H1 (cell line): ENCODE measurements at regions not wholly inside any gene's neighbourhood (a gene's known extent, or its start where the extent isn't known, plus 50 kb on each side); places are given as distances from the start of the nearest gene placed in this dataset.

Experiments
- CTCF ChIA-PET: fragments of 300-600 bp; sonication (Branson Sonifier 250); formaldehyde crosslinking; loops from one replicate; lab custom pipeline; 2021; ENCODE audit not compliant: partially characterized antibody; lab: Charles Lee
- POLR2A ChIA-PET: fragments of 300-600 bp; sonication (Branson Sonifier 250); formaldehyde crosslinking; loops from one replicate; lab custom pipeline; 2021; ENCODE audit warnings: inconsistent platforms; ENCODE audit not compliant: partially characterized antibody; lab: Charles Lee
- DNase-seq, 2 experiments: peaks; one replicate each; pipeline versions ENCODE4 v3.0.0 to v3.0.0-alpha.2; 2010 to 2022; ENCODE audit warnings: low spot score in 2 of 2, low read depth in 1 of 2, mixed read lengths in 1 of 2
- FAIRE-seq: peaks from 2 replicates; lab custom pipeline; 2011; peaks lifted over from hg19 to GRCh38; lab: Jason Lieb, UNC
- H2AFZ ChIP-seq: 2 replicates; pipeline ENCODE4 v1.8.1; 2012; ENCODE audit warnings: low read length, inconsistent platforms
- H2AK5ac ChIP-seq: 2 replicates; pipeline ENCODE4 v1.6.1; 2013; ENCODE audit warnings: low read depth, low read length
- H2BK120ac ChIP-seq: replicated peaks from 2 replicates; pipeline ENCODE3; 2013; ENCODE audit warnings: low read depth, low read length, inconsistent platforms
- H2BK12ac ChIP-seq: 2 replicates; pipeline ENCODE4 v1.6.1; 2013; ENCODE audit warnings: low read depth, low read length
- H2BK15ac ChIP-seq: 2 replicates; pipeline ENCODE4 v1.6.1; 2013; ENCODE audit warnings: low read length
- H2BK20ac ChIP-seq: 2 replicates; pipeline ENCODE4 v1.6.1; 2013; ENCODE audit warnings: low read length
- H2BK5ac ChIP-seq: 2 replicates; pipeline ENCODE4 v1.6.1; 2013; ENCODE audit warnings: low read depth, low read length
- H3K14ac ChIP-seq: 2 replicates; pipeline ENCODE4 v1.6.1; 2013; ENCODE audit warnings: inconsistent platforms; ENCODE audit not compliant: insufficient read length
- H3K18ac ChIP-seq: 2 replicates; pipeline ENCODE4 v1.6.1; 2013; ENCODE audit warnings: low read length; ENCODE audit errors: extremely low read depth
- H3K23ac ChIP-seq: 2 replicates; pipeline ENCODE4 v1.6.1; 2013; ENCODE audit warnings: inconsistent platforms; ENCODE audit not compliant: insufficient read length
- H3K23me2 ChIP-seq: 2 replicates; pipeline ENCODE4 v1.6.1; 2013; ENCODE audit warnings: low read depth, low read length
- H3K27ac ChIP-seq: 2 replicates; pipeline ENCODE4 v1.6.1; 2011; ENCODE audit warnings: low read depth, low read length, inconsistent platforms
- H3K27me3 ChIP-seq, 4 experiments: replicated peaks in 1 of 4; 1 replicate in 1 of 4; 2 replicates in 3 of 4; pipeline versions ENCODE4 v1.6.1 to v1.8.1; 2011 to 2013; ENCODE audit warnings: low read length in 3 of 4, mild to moderate bottlenecking in 3 of 4, inconsistent platforms in 2 of 4, mixed read lengths in 2 of 4, moderate library complexity in 1 of 4; ENCODE audit not compliant: control insufficient read depth in 3 of 4, insufficient read depth in 3 of 4; ENCODE audit errors: extremely low read depth in 1 of 4
- H3K36me3 ChIP-seq, 4 experiments: 2 replicates each; pipeline versions ENCODE4 v1.6.1 to v1.8.1; 2011 to 2013; ENCODE audit warnings: mild to moderate bottlenecking in 4 of 4, low read length in 3 of 4, moderate library complexity in 2 of 4, control low read depth in 1 of 4, inconsistent platforms in 1 of 4; ENCODE audit not compliant: insufficient read depth in 4 of 4, control insufficient read depth in 2 of 4
- H3K4ac ChIP-seq: replicated peaks from 2 replicates; pipeline ENCODE3; 2013; ENCODE audit warnings: low read length, low read depth, mixed read lengths, inconsistent platforms; ENCODE audit not compliant: insufficient read length
- H3K4me1 ChIP-seq, 4 experiments: replicated peaks in 1 of 4; 1 replicate in 1 of 4; 2 replicates in 3 of 4; pipeline versions ENCODE4 v1.6.1 to v1.8.1; 2011 to 2013; ENCODE audit warnings: low read length in 3 of 4, inconsistent platforms in 2 of 4, mixed read lengths in 1 of 4; ENCODE audit not compliant: insufficient read depth in 4 of 4, control insufficient read depth in 3 of 4
- H3K4me2 ChIP-seq, 2 experiments: 2 replicates each; pipeline versions ENCODE4 v1.6.1 to v1.8.1; 2011 to 2013; ENCODE audit warnings: low read depth in 2 of 2, low read length in 2 of 2, control low read depth in 1 of 2, inconsistent platforms in 1 of 2, mild to moderate bottlenecking in 1 of 2; ENCODE audit not compliant: insufficient read depth in 1 of 2
- H3K4me3 ChIP-seq, 4 experiments: fragments of 200-600, 300-600 bp in 1 of 4; sonication (generic), shearing (Covaris generic), sonication (Bioruptor Twin) in 1 of 4; 2 replicates each; pipeline versions ENCODE4 v1.5.1 to v1.8.1; 2011 to 2016; ENCODE audit warnings: low read length in 4 of 4, low read depth in 3 of 4, control low read depth in 2 of 4, inconsistent platforms in 2 of 4, mild to moderate bottlenecking in 2 of 4, mixed read lengths in 1 of 4, moderate library complexity in 1 of 4; ENCODE audit not compliant: insufficient read depth in 2 of 4; ENCODE audit errors: extremely low read depth in 1 of 4
- H3K56ac ChIP-seq: replicated peaks from 2 replicates; pipeline ENCODE3; 2013; ENCODE audit warnings: low read depth, mild to moderate bottlenecking, mixed read lengths, low read length, inconsistent platforms; ENCODE audit not compliant: insufficient read length
- H3K79me1 ChIP-seq: 2 replicates; pipeline ENCODE4 v1.6.1; 2013; ENCODE audit warnings: low read depth, low read length, control low read depth
- H3K79me2 ChIP-seq, 2 experiments: 2 replicates each; pipeline versions ENCODE4 v1.6.1 to v1.8.1; 2012 to 2013; ENCODE audit warnings: low read length in 2 of 2, mild to moderate bottlenecking in 2 of 2, inconsistent platforms in 1 of 2; ENCODE audit not compliant: insufficient read depth in 2 of 2, control insufficient read depth in 1 of 2
- H3K9ac ChIP-seq, 4 experiments: replicated peaks in 1 of 4; 1 replicate in 1 of 4; 2 replicates in 3 of 4; pipeline versions ENCODE4 v1.6.1 to v1.8.1; 2011 to 2013; ENCODE audit warnings: low read depth in 3 of 4, low read length in 3 of 4, control low read depth in 2 of 4, mild to moderate bottlenecking in 2 of 4, moderate library complexity in 2 of 4, inconsistent platforms in 1 of 4; ENCODE audit errors: extremely low read depth in 1 of 4
- H3K9me3 ChIP-seq, 2 experiments: 2 replicates each; pipeline versions ENCODE4 v1.6.1 to v1.8.1; 2012 to 2013; ENCODE audit warnings: mild to moderate bottlenecking in 2 of 2, moderate library complexity in 2 of 2, control low read depth in 1 of 2, inconsistent platforms in 1 of 2, low read depth in 1 of 2, low read length in 1 of 2, mixed read lengths in 1 of 2; ENCODE audit not compliant: insufficient read depth in 2 of 2
- H4K20me1 ChIP-seq, 2 experiments: replicated peaks in 1 of 2; 2 replicates each; pipeline versions ENCODE3 to v1.8.1; 2011 to 2013; ENCODE audit warnings: inconsistent platforms in 2 of 2, low read length in 2 of 2, mild to moderate bottlenecking in 1 of 2; ENCODE audit not compliant: insufficient read depth in 2 of 2, control insufficient read depth in 1 of 2
- H4K5ac ChIP-seq: 2 replicates; pipeline ENCODE4 v1.6.1; 2013; ENCODE audit warnings: low read length, low read depth, mixed read lengths, inconsistent platforms; ENCODE audit not compliant: insufficient read length
- H4K8ac ChIP-seq: 2 replicates; pipeline ENCODE4 v1.8.0; 2013; ENCODE audit warnings: mild to moderate bottlenecking, moderate library complexity, low read length, inconsistent platforms; ENCODE audit not compliant: insufficient read depth; ENCODE audit errors: extremely low read depth
- H4K91ac ChIP-seq: replicated peaks from 2 replicates; pipeline ENCODE3; 2013; ENCODE audit warnings: low read length, mixed read lengths, inconsistent platforms; ENCODE audit not compliant: insufficient read length
- CBX5 ChIP-seq: fragments of 300-800, 300-1000 bp; sonication (generic); IDR thresholded peaks from 2 replicates; pipeline ENCODE4 v1.7.1; 2016; ENCODE audit warnings: antibody characterized with exemption, low read length, low read depth
- CTBP2 ChIP-seq: IDR thresholded peaks from 2 replicates; pipeline ENCODE4 v1.7.0; 2011; ENCODE audit warnings: borderline replicate concordance, mild to moderate bottlenecking, moderate library complexity, mixed read lengths, low read length; ENCODE audit not compliant: insufficient read depth, insufficient read length
- JUN ChIP-seq: IDR thresholded peaks from 2 replicates; pipeline ENCODE4 v1.6.1; 2011; ENCODE audit warnings: low read depth, mild to moderate bottlenecking, improper control_type of control experiment, low read length
- JUND ChIP-seq: IDR thresholded peaks from 2 replicates; pipeline ENCODE4 v1.6.1; 2011; ENCODE audit warnings: mild to moderate bottlenecking, improper control_type of control experiment, low read length
- POLR2AphosphoS5 ChIP-seq: IDR thresholded peaks from 2 replicates; pipeline ENCODE4 v1.6.1; 2011; ENCODE audit warnings: low read depth, low read length
- ZNF274 ChIP-seq: IDR thresholded peaks from 2 replicates; pipeline ENCODE4 v1.7.0; 2012; ENCODE audit warnings: low read length, borderline replicate concordance; ENCODE audit errors: extremely low read depth
- TF ChIP-seq, protein P1 (sequence below): IDR thresholded peaks from 2 replicates; pipeline ENCODE4 v1.6.1; 2012; ENCODE audit warnings: low read length, inconsistent platforms

DNA sequence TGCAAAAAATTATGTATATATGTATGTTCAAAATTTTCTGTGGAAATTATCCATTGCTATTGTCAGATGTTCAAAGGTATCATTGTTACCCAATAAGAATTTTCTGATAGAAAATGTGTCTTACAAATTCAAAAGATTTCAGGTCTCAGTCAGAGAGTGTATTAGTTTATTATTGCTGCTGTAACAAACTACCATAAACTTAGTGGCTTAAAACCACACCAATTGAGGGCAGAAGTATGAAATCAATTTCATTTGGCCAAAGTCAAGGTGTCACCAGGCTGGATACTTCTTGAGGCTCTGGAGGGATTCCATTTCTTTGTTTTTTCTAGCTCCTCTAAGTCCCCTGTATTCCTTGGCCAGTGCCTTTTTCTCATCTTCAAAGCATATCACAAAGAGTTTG lies 914.4 kb upstream of the ROBO1 start:
- POLR2A ChIA-PET = no interaction called here
- FAIRE-seq = no peak
- no peak for DNase-seq

More for the DNA sequence above, 914.4 kb upstream of the ROBO1 start:
- no peak overlapping the region for H4K8ac ChIP-seq
- H3K9me3 ChIP-seq = no peaks in the 10 kb centered on the region
- no peaks in the 10 kb centered on the region for H3K79me2 ChIP-seq
- no peak overlapping the region for H3K27ac ChIP-seq
- no peak overlapping the region for H2BK12ac ChIP-seq
- H3K14ac ChIP-seq = no peak overlapping the region
- no peak overlapping the region for H2BK15ac ChIP-seq
- H2BK5ac ChIP-seq = no peak overlapping the region
- no peak overlapping the region for H4K91ac ChIP-seq
- no peak overlapping the region for H4K5ac ChIP-seq
- no peak overlapping the region for H2AK5ac ChIP-seq
- H3K18ac ChIP-seq = no peak overlapping the region
- no peak overlapping the region for H3K4me2 ChIP-seq
- H3K23me2 ChIP-seq = no peaks in the 10 kb centered on the region
- no peak overlapping the region for H3K4ac ChIP-seq
- no peak overlapping the region for H2BK20ac ChIP-seq
- TF ChIP-seq JUN (no peak), CBX5 (no peak), CTBP2 (no peak), JUND (no peak), ZNF274 (no peak), POLR2AphosphoS5 (no peak)
- TF ChIP-seq, protein P1, sequence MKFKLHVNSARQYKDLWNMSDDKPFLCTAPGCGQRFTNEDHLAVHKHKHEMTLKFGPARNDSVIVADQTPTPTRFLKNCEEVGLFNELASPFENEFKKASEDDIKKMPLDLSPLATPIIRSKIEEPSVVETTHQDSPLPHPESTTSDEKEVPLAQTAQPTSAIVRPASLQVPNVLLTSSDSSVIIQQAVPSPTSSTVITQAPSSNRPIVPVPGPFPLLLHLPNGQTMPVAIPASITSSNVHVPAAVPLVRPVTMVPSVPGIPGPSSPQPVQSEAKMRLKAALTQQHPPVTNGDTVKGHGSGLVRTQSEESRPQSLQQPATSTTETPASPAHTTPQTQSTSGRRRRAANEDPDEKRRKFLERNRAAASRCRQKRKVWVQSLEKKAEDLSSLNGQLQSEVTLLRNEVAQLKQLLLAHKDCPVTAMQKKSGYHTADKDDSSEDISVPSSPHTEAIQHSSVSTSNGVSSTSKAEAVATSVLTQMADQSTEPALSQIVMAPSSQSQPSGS = no peak
- H3K4me3 ChIP-seq = no peak overlapping the region
- H3K27me3 ChIP-seq = no peaks in the 10 kb centered on the region
- no peaks in the 10 kb centered on the region for H3K79me1 ChIP-seq
- H2AFZ ChIP-seq = no peak overlapping the region
- H2BK120ac ChIP-seq = no peak overlapping the region
- H3K4me1 ChIP-seq = no peaks in the 10 kb centered on the region
- CTCF ChIA-PET = interaction anchor here (0.7 to 1.6 kb wide), 2 partner anchors 156 to 1645 kb away, joined by 3 read pairs; no protein-coding TSS in a partner anchor
- no peak overlapping the region for H3K56ac ChIP-seq
- no peak overlapping the region for H3K9ac ChIP-seq
- H3K23ac ChIP-seq = no peak overlapping the region
- no peaks in the 10 kb centered on the region for H4K20me1 ChIP-seq
- H3K36me3 ChIP-seq = no peaks in the 10 kb centered on the region
